ENCODE measurements at regions not wholly inside any gene's neighbourhood (a gene's known extent, or its start where the extent isn't known, plus 50 kb on each side); places are given as distances from the start of the nearest gene placed in this dataset.

DNA sequence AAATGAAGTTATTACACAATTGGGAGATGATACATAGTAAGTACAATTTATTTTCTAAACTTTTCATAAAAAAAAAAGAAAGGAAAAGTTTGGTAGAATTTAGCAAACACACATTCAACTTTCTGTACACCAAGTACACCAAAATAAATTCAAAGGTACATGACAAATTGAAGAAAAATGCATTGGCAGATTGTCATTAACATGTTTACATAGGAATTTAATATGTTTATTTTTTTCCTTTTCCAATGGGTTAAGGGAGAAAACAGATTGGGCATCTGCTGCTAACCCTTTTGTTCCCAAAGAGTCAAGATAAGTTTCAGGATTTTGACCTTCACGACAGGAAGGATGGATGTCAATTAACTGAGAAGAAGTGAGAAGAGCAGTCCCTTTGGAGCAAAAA lies 620.4 kb downstream of the XIRP2 start:
- no peaks in the 10 kb centered on the region for H3K9me3 ChIP-seq
- H3K36me3 ChIP-seq = no peaks in the 10 kb centered on the region
- no peak for TF ChIP-seq EP300 (IDR thresholded peaks at IDR 0.05)
- TF ChIP-seq, protein P1, sequence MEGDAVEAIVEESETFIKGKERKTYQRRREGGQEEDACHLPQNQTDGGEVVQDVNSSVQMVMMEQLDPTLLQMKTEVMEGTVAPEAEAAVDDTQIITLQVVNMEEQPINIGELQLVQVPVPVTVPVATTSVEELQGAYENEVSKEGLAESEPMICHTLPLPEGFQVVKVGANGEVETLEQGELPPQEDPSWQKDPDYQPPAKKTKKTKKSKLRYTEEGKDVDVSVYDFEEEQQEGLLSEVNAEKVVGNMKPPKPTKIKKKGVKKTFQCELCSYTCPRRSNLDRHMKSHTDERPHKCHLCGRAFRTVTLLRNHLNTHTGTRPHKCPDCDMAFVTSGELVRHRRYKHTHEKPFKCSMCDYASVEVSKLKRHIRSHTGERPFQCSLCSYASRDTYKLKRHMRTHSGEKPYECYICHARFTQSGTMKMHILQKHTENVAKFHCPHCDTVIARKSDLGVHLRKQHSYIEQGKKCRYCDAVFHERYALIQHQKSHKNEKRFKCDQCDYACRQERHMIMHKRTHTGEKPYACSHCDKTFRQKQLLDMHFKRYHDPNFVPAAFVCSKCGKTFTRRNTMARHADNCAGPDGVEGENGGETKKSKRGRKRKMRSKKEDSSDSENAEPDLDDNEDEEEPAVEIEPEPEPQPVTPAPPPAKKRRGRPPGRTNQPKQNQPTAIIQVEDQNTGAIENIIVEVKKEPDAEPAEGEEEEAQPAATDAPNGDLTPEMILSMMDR (IDR thresholded peaks at IDR 0.05) = no peak
- TF ChIP-seq POLR2A (IDR thresholded peaks at IDR 0.05) = no peak
- no peak for TF ChIP-seq POLR2AphosphoS5 (IDR thresholded peaks at IDR 0.05)
- H3K4me3 ChIP-seq = no peak overlapping the region
- no peaks in the 10 kb centered on the region for H3K4me1 ChIP-seq
- no peak for ATAC-seq
- H3K27me3 ChIP-seq = no peaks in the 10 kb centered on the region
- H3K27ac ChIP-seq = no peak overlapping the region
- 83 to 100% methylated on average over 1 of the region's 1 CpG for WGBS, 2 donors (ENCODE audit: low coverage in 1 of 2)

DNA sequence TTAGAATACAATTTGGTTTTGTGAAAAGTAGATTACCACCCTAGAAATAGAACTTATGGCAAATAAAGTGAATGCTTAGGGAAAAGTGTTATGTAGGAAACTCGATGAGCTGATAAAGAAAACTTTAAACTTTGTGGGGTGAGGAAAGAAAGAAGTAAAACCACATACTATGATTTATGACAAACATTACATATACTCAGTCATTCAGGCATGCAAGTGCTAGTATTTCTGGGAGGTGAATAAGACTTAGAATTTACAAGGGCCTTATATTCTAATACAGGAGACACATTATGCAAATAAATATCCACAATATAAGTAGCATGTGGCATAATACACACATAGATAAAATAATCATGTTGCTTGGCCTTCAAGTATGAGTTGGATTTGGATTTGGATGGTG lies 618.1 kb downstream of the XIRP2 start:
- no peak for ATAC-seq
- WGBS, 2 donors (ENCODE audit: low coverage in 1 of 2) = 60 to 89% methylated on average over 1 of the region's 1 CpG
- H3K27me3 ChIP-seq = no peaks in the 10 kb centered on the region
- TF ChIP-seq, protein P1 (IDR thresholded peaks at IDR 0.05) = no peak
- TF ChIP-seq EP300 (IDR thresholded peaks at IDR 0.05) (no peak), POLR2A (IDR thresholded peaks at IDR 0.05) (no peak), POLR2AphosphoS5 (IDR thresholded peaks at IDR 0.05) (no peak)
- no peaks in the 10 kb centered on the region for H3K36me3 ChIP-seq
- no peak overlapping the region for H3K4me3 ChIP-seq
- no peaks in the 10 kb centered on the region for H3K4me1 ChIP-seq
- no peak overlapping the region for H3K27ac ChIP-seq
- H3K9me3 ChIP-seq = no peaks in the 10 kb centered on the region

DNA sequence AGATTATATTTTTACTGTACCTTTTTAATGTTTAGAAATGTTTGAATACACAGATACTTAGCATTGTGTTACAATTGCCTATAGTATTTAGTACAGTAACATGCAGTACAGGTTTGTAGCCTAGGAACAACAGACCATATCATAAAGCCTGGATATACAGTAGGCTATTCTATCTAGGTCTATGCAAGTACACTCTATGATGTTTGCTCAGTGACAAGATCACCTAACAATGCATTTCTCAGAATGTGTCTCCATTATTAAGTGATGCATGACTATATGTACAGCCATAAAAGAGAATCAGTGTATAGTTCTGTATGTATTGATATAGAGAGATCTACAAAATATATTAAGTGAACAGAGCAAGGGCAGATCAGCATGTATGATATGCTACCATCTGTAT lies 616.4 kb downstream of the XIRP2 start:
- no peaks in the 10 kb centered on the region for H3K9me3 ChIP-seq
- TF ChIP-seq POLR2A (IDR thresholded peaks at IDR 0.05) = no peak
- TF ChIP-seq EP300 (IDR thresholded peaks at IDR 0.05) = no peak
- TF ChIP-seq, protein P1 (IDR thresholded peaks at IDR 0.05) = no peak
- TF ChIP-seq POLR2AphosphoS5 (IDR thresholded peaks at IDR 0.05) = no peak
- no peaks in the 10 kb centered on the region for H3K27me3 ChIP-seq
- no peak overlapping the region for H3K4me3 ChIP-seq
- ATAC-seq = no peak
- no peaks in the 10 kb centered on the region for H3K4me1 ChIP-seq
- no peak overlapping the region for H3K27ac ChIP-seq
- H3K36me3 ChIP-seq = no peaks in the 10 kb centered on the region

DNA sequence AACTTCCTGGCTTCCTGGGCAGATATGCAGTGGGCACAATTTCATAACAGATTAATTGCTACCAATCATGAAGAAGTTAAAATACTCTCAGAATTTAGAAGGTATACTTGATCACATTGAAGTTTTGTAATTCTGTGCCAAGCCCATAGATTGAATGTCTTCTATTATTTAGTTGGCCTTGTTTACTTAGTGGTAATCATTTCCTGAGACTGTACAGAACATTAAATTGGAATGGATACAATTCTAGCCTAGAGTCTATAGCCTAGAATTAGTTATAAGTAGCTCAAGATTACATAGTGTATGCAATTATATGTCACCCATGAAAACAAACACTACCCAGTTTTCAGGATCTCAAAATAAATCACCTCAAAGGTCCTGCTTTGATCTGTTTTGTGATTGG lies 615.8 kb downstream of the XIRP2 start:
- TF ChIP-seq POLR2AphosphoS5 (IDR thresholded peaks at IDR 0.05) (no peak), POLR2A (IDR thresholded peaks at IDR 0.05) (no peak), EP300 (IDR thresholded peaks at IDR 0.05) (no peak)
- TF ChIP-seq, protein P1 (IDR thresholded peaks at IDR 0.05) = no peak
- no peak overlapping the region for H3K4me3 ChIP-seq
- ATAC-seq = no peak
- no peak overlapping the region for H3K27ac ChIP-seq
- no peaks in the 10 kb centered on the region for H3K36me3 ChIP-seq
- H3K4me1 ChIP-seq = no peaks in the 10 kb centered on the region
- H3K27me3 ChIP-seq = no peaks in the 10 kb centered on the region
- H3K9me3 ChIP-seq = no peaks in the 10 kb centered on the region

DNA sequence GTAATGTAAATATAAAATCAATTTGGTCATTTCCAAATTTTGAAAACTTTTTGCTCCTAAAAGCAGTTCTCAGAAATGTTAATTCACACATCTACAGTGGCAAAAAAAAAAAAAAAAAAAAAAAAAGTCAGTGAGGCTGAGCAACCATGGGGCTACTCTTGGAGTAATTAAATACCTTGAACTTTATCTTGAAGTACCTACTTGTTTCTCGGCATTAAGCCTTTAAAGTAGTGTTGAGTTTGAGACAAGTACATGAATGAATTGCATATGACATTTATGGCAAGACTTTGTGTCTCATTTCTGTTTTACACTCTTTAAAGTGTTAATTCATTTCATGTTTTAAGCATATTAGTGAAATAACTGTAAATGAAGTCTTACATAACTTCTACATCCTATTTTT lies 613.3 kb downstream of the XIRP2 start:
- H3K27ac ChIP-seq = no peak overlapping the region
- ATAC-seq = no peak
- TF ChIP-seq, protein P1 (IDR thresholded peaks at IDR 0.05) = no peak
- TF ChIP-seq EP300 (IDR thresholded peaks at IDR 0.05) (no peak), POLR2AphosphoS5 (IDR thresholded peaks at IDR 0.05) (no peak), POLR2A (IDR thresholded peaks at IDR 0.05) (no peak)
- H3K4me3 ChIP-seq = no peak overlapping the region
- 65 to 82% methylated on average over 1 of the region's 1 CpG for WGBS, 2 donors (ENCODE audit: low coverage in 1 of 2)
- H3K36me3 ChIP-seq = no peaks in the 10 kb centered on the region
- no peaks in the 10 kb centered on the region for H3K4me1 ChIP-seq
- H3K9me3 ChIP-seq = no peaks in the 10 kb centered on the region
- H3K27me3 ChIP-seq = no peaks in the 10 kb centered on the region
